Stimulated activated CD4-positive, alpha-beta T cell treated with anti-CD3 and anti-CD28 coated beads, Interleukin-4, amount 100 ng/mL, for 48 hours (primary cell): ENCODE measurements at regions not wholly inside any gene's neighbourhood (a gene's known extent, or its start where the extent isn't known, plus 50 kb on each side); places are given as distances from the start of the nearest gene placed in this dataset.

Experiments
- DNase-seq, 2 donors: peaks; one replicate each; pipeline ENCODE4 v3.0.0-alpha.2; 2020; ENCODE audit warnings: low read depth in 2 of 2

GRCh38 chr1:119308130-119308700 lies 60.4 kb upstream of the HAO2 start:
- no peak for DNase-seq

DNA sequence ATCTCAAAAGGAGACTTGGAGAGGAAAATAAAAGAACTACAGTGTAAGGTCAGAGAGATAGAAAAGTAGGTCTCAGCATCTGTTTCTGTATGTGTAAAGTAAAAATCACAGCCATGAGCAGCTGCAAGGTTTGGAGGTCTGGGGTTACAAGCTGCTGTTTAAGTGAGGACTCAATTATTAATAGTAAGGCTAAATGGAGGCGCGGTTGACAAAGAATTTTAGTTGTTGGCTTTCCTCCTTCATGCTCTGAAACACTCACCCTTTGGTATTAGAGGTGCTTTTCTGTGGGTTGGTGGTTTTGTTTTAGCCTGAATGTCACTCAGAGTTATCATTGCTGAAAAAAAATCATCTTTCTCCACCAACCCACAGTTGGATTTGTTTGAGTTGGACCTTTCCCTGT lies 59.8 kb upstream of the HAO2 start:
- no peak for DNase-seq

GRCh38 chr1:119310301-119310700 lies 58.3 kb upstream of the HAO2 start:
- DNase-seq, result no peak

DNA sequence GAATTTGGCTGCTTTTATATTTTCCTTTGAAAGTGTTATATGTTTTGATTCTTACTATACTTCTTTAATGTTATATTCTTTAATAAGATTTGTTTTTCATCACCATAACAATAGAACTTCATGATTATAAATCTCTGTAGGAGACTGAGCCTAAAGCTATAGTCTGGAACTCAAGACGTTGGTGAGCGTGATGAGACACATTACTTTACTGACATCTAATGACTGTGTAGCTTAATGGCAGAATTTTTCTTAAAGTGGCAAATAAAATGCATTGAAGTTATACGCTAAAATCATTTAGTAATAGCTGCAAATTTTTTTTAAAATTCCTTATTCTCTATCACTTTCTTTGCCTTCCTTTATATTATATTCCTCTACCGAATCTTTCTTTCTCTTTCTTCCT lies 56.1 kb upstream of the HAO2 start:
- DNase-seq, result no peak

GRCh38 chr1:119314001-119314796 lies 54.4 kb upstream of the HAO2 start:
- DNase-seq, result no peak

DNA sequence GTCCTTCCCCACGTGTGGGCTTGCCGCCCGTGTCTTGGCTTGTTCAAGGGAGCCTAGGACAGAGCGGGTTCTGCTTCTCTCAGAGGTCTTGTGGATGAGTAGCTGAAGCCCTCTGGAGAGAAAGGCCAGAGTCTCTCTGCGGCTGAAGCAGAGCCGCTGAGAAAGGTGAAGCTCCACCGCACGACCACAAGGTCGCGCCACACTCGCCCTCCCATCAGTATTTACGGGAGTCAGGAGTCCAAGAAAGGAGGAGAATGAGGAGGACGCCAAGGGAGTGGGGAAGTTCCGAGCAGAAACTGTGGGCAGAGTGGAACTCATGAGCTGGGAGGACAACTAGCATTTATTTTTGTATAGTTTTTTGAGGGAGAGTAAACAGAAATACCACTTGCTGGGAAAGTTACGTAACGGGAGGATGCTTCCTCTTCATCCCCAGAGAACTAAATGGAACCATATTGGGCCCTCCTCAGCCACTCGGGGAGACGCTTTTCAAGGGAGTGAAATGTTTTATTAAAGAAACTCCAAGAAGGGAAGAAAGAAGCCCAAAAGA lies 51.6 kb upstream of the HAO2 start:
- DNase-seq, result no peak

DNA sequence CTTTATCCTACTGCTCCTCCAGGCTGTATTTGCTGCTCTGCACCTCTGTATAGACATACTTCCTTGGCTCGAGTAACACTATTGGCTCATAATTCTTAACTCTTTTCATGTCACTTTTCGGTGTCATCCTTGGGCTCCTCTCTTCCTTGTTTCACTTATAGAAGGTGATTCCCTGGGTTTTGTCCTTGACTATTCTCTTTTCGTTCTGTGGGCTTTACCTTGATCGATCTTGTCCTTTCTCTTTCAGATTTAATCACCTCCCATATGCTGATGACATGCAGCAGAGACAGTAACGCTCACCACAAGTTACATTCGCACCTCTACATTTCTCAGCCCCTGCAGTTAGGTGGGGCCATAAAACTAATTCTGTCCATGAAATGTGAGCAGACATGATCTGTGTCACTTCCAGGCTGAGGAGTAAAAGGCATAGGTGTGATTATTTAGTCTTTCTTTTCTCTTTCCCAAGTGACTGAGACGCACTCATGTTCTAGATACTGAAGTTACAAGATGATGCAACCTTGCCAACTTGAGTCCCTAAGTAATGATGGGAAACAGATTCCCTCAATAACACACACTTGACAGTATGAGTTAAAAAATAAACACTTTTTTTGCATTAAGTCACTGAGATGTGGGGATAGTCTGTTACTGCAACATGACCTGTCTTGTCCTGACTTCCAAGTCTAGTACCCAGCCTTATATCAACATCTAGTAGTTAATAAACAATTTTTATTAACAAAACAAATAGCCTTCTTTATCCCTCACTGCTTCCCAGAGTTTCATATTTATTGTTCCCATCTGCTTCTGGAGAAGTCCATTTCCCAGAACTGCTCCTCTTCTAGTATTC lies 49.9 kb upstream of the HAO2 start:
- DNase-seq, result no peak
